ENCODE measurements at regions not wholly inside any gene's neighbourhood (a gene's known extent, or its start where the extent isn't known, plus 50 kb on each side); places are given as distances from the start of the nearest gene placed in this dataset.
"Not testable (repeated sequence)": the region's sequence is repeated elsewhere in the genome, so short reads cannot be mapped to it uniquely, and the experiment has no call there.

GRCh38 chr4:30092420-30093128 lies 627.6 kb upstream of the PCDH7 start:
- TF ChIP-seq EZH2 (IDR thresholded peaks at IDR 0.05; ENCODE audit: borderline replicate concordance); CTCF (IDR thresholded peaks at IDR 0.05; ENCODE audit: poor library complexity); EZH2phosphoT487 (IDR thresholded peaks at IDR 0.05; ENCODE audit: low read depth, severe bottlenecking, unreplicated experiment): not testable (repeated sequence)

Data from hepatocyte (in vitro differentiated cells).